ENCODE measurements at regions not wholly inside any gene's neighbourhood (a gene's known extent, or its start where the extent isn't known, plus 50 kb on each side); places are given as distances from the start of the nearest gene placed in this dataset.

GRCh38 chr10:35835545-35835944 is 193.4 kb upstream of the FZD8 start:
- Histone ChIP-seq H3K27ac (no peak overlapping the region), H3K9me3 (peaks cover 0 to 13% (median 2%) of the 10 kb centered on the region in 12 donors), H3K27me3 (no peaks in the 10 kb centered on the region), H3K4me3 (no peak overlapping the region), H3K4me1 (no peaks in the 10 kb centered on the region), H3K36me3 (no peaks in the 10 kb centered on the region)
- no peak for DNase-seq
- ATAC-seq: no peak
- WGBS, 4 donors: 95 to 98% (median 96%) methylated on average over 3 of the region's 3 CpGs
- intact Hi-C loops (cut with DNase I): no loop called here
- TF ChIP-seq POLR2A (IDR thresholded peaks at IDR 0.05): no peak
- TF ChIP-seq CTCF (IDR thresholded peaks at IDR 0.05): no peak

GRCh38 chr10:35834877-35835494 is 192.9 kb upstream of the FZD8 start:
- TF ChIP-seq POLR2A (IDR thresholded peaks at IDR 0.05) (no peak), CTCF (IDR thresholded peaks at IDR 0.05) (no peak)
- H3K4me3 ChIP-seq: no peak overlapping the region
- ATAC-seq: no peak
- DNase-seq: no peak
- no peaks in the 10 kb centered on the region for H3K36me3 ChIP-seq
- no peak overlapping the region for H3K27ac ChIP-seq
- peaks cover 0 to 8% (median 0%) of the 10 kb centered on the region in 12 donors for H3K9me3 ChIP-seq
- WGBS, 4 donors: 94 to 97% (median 95%) methylated on average over 10 of the region's 10 CpGs
- H3K4me1 ChIP-seq: no peaks in the 10 kb centered on the region
- intact Hi-C loops (cut with DNase I): no loop called here
- no peaks in the 10 kb centered on the region for H3K27me3 ChIP-seq

GRCh38 chr10:35827783-35828182 is 185.7 kb upstream of the FZD8 start:
- DNase-seq (no peak), ATAC-seq (no peak)
- H3K9me3 ChIP-seq: no peaks in the 10 kb centered on the region
- H3K27ac ChIP-seq: no peak overlapping the region
- intact Hi-C loops (cut with DNase I): loop anchor here in 1 of 10 donors (10.0 kb wide), 1 partner anchor 83 kb away; no protein-coding TSS in a partner anchor
- TF ChIP-seq POLR2A (IDR thresholded peaks at IDR 0.05) (no peak), CTCF (IDR thresholded peaks at IDR 0.05) (no peak)
- 86 to 90% (median 87%) methylated on average over 9 of the region's 9 CpGs for WGBS, 4 donors
- H3K36me3 ChIP-seq: no peaks in the 10 kb centered on the region
- peaks cover 0 to 5% (median 0%) of the 10 kb centered on the region in 12 donors for H3K4me1 ChIP-seq
- H3K27me3 ChIP-seq: no peaks in the 10 kb centered on the region
- no peak overlapping the region for H3K4me3 ChIP-seq

- TF ChIP-seq CTCF (IDR thresholded peaks at IDR 0.05): no peak
- DNase-seq (peak in 1 of 5 donors; percentile 13), ATAC-seq (no peak)
- no peaks in the 10 kb centered on the region for H3K9me3 ChIP-seq
- no peaks in the 10 kb centered on the region for H3K36me3 ChIP-seq
- WGBS, 4 donors: 67 to 80% (median 73%) methylated on average over 3 of the region's 3 CpGs
- H3K4me1 ChIP-seq: peaks cover 0 to 23% (median 13%) of the 10 kb centered on the region in 12 donors
- no peak overlapping the region for H3K4me3 ChIP-seq
- peak overlapping the region in 4 of 12 donors; percentile 22 to 47 (median 35) for H3K27ac ChIP-seq
- intact Hi-C loops (cut with DNase I): loop anchor here in 2 of 10 donors (5.0 to 10.0 kb wide), 2 partner anchors 80 to 182 kb away; partner anchors contain the start of gene FZD8 (in 1 of the 2)
- no peaks in the 10 kb centered on the region for H3K27me3 ChIP-seq
Observed at GRCh38 chr10:35824704-35825103, 182.6 kb upstream of the FZD8 start.
